NT2/D1 (cell line): ENCODE measurements at regions not wholly inside any gene's neighbourhood (a gene's known extent, or its start where the extent isn't known, plus 50 kb on each side); places are given as distances from the start of the nearest gene placed in this dataset.

ENCODE experiments used
- SUZ12 ChIP-seq: IDR thresholded peaks from 2 replicates; pipeline ENCODE4 v1.6.1; 2011; ENCODE audit not compliant: insufficient read length, insufficient read depth; ENCODE audit errors: extremely low read depth
- ZNF274 ChIP-seq: IDR thresholded peaks from 2 replicates; pipeline ENCODE4 v1.6.1; 2011; ENCODE audit warnings: mild to moderate bottlenecking, low read depth, low read length

DNA sequence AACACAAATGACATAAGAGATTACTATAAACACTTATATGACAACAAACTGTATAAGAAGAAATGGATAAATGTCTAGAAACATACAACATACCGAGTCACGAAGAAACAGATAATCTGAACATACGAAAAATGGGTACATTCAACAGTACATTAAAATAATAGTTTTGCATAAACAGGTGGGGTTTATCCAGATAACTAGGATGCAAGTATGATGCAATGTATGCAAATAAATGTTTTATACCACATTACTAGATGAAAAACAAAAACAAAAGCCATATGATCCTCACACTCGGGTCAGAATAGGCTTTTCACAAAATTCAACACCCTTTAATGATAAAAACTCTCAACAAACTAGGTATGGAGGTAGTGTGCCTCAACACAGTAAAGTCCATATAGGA is 1585.7 kb downstream of the BRINP3 start:
- TF ChIP-seq SUZ12, result no peak
- no peak for TF ChIP-seq ZNF274
